Suprapubic skin (tissue), 4 donors: ENCODE measurements at regions not wholly inside any gene's neighbourhood (a gene's known extent, or its start where the extent isn't known, plus 50 kb on each side); places are given as distances from the start of the nearest gene placed in this dataset.

Source experiments
- EP300 ChIP-seq: sonication (generic); formaldehyde crosslinking; IDR thresholded peaks from one replicate; pipeline ENCODE4 v1.6.1; 2017; ENCODE audit warnings: antibody characterized with exemption
- POLR2A ChIP-seq, 2 donors: fragments of 450-650 bp; IDR thresholded peaks; one replicate each; pipeline ENCODE4 v1.6.1; 2017; ENCODE audit warnings: antibody characterized with exemption in 2 of 2, mild to moderate bottlenecking in 2 of 2, moderate library complexity in 2 of 2
- POLR2AphosphoS5 ChIP-seq, 3 donors: sonication (generic); formaldehyde crosslinking; IDR thresholded peaks; one replicate each; pipeline ENCODE4 v1.6.1; 2017; ENCODE audit warnings: antibody characterized with exemption in 3 of 3
- TF ChIP-seq, protein P1 (sequence below), 2 donors: fragments of 200-600 bp in 1 of 2; fragments of 450-650 bp in 1 of 2; sonication (generic) in 1 of 2; IDR thresholded peaks; one replicate each; pipeline ENCODE4 v1.5.1; 2016 to 2019; ENCODE audit warnings: antibody characterized with exemption in 2 of 2, mild to moderate bottlenecking in 1 of 2, moderate library complexity in 1 of 2

DNA sequence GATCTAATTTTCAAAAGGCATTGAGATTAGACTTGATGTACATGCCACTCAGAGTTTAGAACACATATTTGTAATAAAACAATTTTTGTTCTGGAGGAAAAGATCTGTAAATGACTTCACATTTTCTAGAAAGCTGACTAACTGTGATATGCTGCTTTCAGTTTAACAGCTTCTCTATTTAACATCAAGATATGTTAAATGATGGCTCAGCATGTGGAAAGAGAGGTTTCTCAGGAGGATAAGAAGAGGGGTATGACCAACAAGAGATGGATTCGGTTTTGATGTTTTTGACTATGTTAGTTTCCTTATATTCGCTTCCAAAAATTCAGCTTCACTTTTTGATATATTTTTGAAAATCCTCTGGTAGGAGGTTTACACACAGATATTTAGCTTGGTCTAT lies 698.7 kb downstream of the GLUD2 start:
- TF ChIP-seq, protein P1, sequence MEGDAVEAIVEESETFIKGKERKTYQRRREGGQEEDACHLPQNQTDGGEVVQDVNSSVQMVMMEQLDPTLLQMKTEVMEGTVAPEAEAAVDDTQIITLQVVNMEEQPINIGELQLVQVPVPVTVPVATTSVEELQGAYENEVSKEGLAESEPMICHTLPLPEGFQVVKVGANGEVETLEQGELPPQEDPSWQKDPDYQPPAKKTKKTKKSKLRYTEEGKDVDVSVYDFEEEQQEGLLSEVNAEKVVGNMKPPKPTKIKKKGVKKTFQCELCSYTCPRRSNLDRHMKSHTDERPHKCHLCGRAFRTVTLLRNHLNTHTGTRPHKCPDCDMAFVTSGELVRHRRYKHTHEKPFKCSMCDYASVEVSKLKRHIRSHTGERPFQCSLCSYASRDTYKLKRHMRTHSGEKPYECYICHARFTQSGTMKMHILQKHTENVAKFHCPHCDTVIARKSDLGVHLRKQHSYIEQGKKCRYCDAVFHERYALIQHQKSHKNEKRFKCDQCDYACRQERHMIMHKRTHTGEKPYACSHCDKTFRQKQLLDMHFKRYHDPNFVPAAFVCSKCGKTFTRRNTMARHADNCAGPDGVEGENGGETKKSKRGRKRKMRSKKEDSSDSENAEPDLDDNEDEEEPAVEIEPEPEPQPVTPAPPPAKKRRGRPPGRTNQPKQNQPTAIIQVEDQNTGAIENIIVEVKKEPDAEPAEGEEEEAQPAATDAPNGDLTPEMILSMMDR (IDR thresholded peaks at IDR 0.05), result no peak
- TF ChIP-seq POLR2AphosphoS5 (IDR thresholded peaks at IDR 0.05) (no peak), EP300 (no peak), POLR2A (IDR thresholded peaks at IDR 0.05) (no peak)
